Peyer's patch (tissue), 4 donors: ENCODE measurements at regions not wholly inside any gene's neighbourhood (a gene's known extent, or its start where the extent isn't known, plus 50 kb on each side); places are given as distances from the start of the nearest gene placed in this dataset.

Experiments used
- POLR2A ChIP-seq, 2 donors: fragments of 450-650 bp; IDR thresholded peaks; one replicate each; pipeline ENCODE4 v1.5.1; 2017; ENCODE audit warnings: antibody characterized with exemption in 2 of 2, mild to moderate bottlenecking in 2 of 2, moderate library complexity in 2 of 2
- TF ChIP-seq, protein P1 (sequence below), 6 experiments: fragments of 450-650 bp in 4 of 6; fragments of 200-600 bp in 2 of 6; sonication (generic) in 1 of 6; IDR thresholded peaks; one replicate each; pipeline ENCODE4 v1.5.1; 2017 to 2019; ENCODE audit warnings: antibody characterized with exemption in 6 of 6, mild to moderate bottlenecking in 3 of 6, moderate library complexity in 1 of 6

GRCh38 chr11:131027491-131027890 lies 111.2 kb upstream of the SNX19 start:
- TF ChIP-seq, protein P1, sequence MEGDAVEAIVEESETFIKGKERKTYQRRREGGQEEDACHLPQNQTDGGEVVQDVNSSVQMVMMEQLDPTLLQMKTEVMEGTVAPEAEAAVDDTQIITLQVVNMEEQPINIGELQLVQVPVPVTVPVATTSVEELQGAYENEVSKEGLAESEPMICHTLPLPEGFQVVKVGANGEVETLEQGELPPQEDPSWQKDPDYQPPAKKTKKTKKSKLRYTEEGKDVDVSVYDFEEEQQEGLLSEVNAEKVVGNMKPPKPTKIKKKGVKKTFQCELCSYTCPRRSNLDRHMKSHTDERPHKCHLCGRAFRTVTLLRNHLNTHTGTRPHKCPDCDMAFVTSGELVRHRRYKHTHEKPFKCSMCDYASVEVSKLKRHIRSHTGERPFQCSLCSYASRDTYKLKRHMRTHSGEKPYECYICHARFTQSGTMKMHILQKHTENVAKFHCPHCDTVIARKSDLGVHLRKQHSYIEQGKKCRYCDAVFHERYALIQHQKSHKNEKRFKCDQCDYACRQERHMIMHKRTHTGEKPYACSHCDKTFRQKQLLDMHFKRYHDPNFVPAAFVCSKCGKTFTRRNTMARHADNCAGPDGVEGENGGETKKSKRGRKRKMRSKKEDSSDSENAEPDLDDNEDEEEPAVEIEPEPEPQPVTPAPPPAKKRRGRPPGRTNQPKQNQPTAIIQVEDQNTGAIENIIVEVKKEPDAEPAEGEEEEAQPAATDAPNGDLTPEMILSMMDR (IDR thresholded peaks at IDR 0.05), result no peak
- TF ChIP-seq POLR2A (IDR thresholded peaks at IDR 0.05), result no peak
